Ramos (cell line): ENCODE measurements at regions not wholly inside any gene's neighbourhood (a gene's known extent, or its start where the extent isn't known, plus 50 kb on each side); places are given as distances from the start of the nearest gene placed in this dataset.

Source experiments
- in situ Hi-C: fragments of 300-500 bp; cut with MboI; formaldehyde crosslinking; loops from one replicate; pipeline ENCODE4 v1.14.3; 2022; ENCODE audit warnings: low sequenced_read_pairs; ENCODE audit not compliant: unreplicated experiment

DNA sequence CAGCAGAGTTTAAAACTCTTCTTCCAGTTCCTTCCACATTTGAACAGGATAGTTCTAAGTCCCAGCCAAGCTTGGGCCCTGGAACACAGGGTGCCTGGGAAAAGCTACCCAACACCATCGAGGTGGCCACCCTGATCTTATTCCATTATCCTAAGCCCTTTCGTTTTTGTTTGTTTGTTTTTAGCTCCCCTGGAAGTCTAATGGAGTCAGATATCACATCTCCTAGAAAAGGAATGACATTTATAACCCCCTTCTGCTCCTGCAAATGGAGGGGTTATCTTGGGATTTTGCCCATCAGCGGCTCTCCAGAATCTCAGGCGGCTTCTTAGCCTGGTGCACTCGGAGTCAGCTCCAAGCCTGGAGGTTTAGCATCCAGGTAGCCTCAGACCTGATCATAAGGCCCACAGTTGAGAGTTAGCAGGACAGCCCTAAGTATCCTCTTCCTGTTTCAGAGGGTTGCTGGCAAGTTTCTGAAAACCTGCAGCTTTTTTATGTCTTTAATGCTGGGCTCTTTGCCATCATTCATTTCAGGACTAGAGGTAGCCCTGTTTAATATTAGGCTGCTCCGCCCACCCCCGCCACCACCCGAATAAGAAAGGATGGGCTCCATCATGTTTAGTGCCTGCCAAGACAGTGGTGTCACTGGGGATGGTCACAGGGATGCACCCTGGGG lies 230.0 kb upstream of the LNX1 start:
- in situ Hi-C loops = loop anchor here (25.0 kb wide), 1 partner anchor 634 kb away; no protein-coding TSS in a partner anchor

DNA sequence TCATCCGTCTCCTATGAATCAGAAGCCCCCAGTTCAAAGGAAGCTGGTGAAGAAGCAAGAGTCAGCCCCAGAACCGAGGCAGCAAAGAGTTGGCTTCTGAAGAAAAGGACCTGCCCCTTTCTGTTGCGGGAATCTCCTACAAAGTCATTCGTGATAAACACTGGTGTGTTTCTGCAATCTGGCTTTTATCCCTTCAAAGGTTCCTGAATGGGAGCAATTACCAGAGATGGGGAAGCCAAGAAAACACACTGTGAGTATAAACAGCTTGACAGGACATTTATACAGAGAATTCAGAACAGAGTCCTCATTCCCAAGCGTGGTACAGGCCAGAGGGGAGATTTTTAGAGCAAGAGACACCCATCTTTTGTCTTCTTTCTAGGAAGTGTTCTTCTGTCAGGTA lies 226.8 kb upstream of the LNX1 start:
- in situ Hi-C loops = loop anchor here (25.0 kb wide), 1 partner anchor 631 kb away; no protein-coding TSS in a partner anchor

DNA sequence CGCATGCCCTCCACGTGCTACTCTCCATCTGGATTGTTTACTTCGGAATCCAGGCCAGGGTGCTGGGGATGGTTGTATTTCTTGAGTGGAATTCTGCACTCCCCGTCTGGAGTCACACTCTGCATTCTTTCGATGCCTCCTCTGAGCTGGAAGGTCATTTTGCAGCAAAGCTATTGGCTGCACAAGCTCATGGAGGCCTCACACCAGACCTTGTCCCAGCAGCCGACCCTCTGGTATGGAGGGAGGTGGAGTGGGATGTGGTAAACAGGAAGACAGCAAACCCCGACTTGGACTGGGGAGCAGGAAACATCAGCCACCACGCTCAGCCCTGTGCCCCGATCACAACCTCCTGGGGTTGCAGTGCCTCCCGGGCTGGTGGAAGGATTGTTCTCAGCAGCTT lies 225.3 kb upstream of the LNX1 start:
- in situ Hi-C loops = loop anchor here (25.0 kb wide), 1 partner anchor 629 kb away; no protein-coding TSS in a partner anchor

DNA sequence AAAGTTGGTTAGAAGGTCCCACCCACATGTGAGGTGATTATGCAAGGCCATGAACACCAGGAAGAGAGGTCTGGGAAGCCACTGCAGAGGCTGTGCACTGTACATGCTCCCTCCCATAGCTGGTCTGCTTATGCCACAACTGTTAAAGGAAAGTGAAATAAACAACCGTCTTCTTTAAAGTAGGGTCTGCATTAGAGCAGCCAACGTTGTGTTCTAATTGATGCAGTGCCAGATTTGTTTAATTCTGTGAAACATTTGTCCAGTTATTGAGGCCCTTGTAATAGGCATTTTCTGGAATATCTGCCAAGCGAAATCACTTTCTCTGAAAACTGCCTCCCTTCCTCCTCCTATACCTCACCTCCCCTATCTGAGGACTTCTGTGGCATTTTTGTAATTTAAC lies 224.0 kb upstream of the LNX1 start:
- in situ Hi-C loops = loop anchor here (25.0 kb wide), 1 partner anchor 628 kb away; no protein-coding TSS in a partner anchor

DNA sequence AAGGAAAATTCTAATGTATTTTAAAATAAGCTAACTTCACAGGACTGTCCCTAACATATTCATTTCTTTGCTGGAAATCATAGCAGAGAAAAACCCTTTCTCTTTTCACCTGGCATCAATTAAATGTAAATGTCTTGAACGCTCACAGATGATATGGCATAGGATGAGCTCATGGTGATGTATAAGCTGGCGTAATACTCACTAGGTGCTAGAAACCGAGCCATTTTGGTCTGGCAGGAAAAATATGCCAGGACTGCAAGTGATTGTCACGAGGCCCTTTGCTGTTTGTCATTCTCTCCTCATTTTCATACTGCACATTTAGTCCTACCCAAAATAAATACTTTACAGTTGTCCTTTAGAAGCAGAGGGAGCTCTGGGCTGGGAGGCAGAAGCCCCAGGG lies 222.7 kb upstream of the LNX1 start:
- in situ Hi-C loops = loop anchor here (25.0 kb wide), 1 partner anchor 627 kb away; no protein-coding TSS in a partner anchor

DNA sequence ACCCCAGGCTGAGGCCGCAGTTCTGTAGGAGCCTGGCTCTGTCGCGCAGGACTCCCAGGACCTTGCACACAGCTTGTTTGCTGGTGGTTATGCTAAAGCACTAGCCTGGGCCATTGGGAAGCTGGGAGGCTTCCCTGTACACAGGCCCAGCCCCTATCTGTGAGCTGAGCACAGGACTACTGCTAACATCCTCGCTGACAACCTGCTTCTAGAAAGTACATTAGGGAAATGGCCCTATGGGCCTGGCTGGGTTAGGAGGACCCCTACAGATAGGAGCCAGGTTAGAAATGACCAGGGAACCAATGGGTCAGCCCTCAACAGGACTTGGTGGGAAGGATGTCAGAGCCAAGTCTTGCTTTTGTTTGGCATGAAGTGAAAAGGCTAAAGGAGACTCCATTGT lies 219.4 kb upstream of the LNX1 start:
- in situ Hi-C loops = loop anchor here (25.0 kb wide), 1 partner anchor 623 kb away; no protein-coding TSS in a partner anchor

DNA sequence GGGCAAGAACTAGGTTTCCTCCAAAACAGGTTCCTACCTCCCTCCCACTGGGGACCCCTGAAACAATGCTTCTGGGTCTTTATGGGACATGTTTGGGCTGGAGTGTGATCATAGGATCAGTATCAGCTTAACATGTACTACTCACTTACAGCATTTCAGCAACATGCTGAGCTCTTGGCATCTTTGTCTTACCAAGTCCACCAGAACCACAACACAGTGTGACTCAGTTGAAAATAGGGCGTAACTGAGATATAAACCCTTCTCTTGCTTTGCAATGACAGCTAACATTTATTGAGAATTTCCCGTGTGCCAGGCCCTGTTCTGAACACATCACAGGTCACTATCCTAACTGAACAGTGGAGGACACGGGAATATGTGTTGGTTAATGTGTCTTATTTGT lies 218.5 kb upstream of the LNX1 start:
- in situ Hi-C loops = loop anchor here (10.0 to 25.0 kb wide), 2 partner anchors 105 to 623 kb away; no protein-coding TSS in a partner anchor

DNA sequence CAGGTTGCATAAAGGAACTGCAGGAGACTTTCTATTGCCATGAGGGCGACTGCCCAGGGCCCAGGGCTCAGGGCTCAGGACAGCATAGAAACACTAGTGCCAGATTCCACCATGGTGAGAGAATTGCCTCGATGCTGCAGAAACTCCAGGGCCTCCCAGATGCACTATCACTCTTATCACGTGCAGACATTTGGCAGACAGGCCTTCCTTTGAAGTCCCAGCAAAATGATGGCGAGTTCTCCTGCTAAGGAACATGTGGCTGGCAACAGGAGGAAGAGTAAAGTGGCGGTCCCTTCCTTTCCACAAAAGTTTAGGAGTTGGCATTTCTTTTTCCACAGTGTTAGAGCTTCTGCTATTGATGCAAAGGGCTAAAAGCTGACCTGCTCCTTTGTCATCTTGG lies 214.0 kb upstream of the LNX1 start:
- in situ Hi-C loops = loop anchor here (10.0 to 25.0 kb wide), 2 partner anchors 100 to 618 kb away; no protein-coding TSS in a partner anchor

DNA sequence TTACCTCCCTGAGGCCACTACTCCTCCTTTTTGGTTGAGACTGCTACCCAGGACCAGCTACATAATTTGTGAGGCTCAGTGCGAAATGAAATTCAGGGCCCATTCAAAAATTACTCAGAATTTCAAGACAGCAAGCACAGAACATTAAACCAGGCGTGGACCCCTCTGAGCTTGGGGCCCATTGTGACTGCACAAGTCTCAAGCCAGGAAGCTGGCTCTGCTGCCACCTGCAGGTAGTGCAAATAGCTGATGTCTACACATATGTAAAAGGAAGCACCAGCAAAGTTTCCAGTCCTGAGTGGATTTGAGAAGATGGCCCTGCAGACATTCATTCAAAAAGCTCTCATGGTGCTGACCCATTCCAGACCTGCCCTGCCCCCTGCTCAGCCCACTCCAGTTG lies 213.4 kb upstream of the LNX1 start:
- in situ Hi-C loops = loop anchor here (10.0 to 25.0 kb wide), 2 partner anchors 100 to 617 kb away; no protein-coding TSS in a partner anchor

DNA sequence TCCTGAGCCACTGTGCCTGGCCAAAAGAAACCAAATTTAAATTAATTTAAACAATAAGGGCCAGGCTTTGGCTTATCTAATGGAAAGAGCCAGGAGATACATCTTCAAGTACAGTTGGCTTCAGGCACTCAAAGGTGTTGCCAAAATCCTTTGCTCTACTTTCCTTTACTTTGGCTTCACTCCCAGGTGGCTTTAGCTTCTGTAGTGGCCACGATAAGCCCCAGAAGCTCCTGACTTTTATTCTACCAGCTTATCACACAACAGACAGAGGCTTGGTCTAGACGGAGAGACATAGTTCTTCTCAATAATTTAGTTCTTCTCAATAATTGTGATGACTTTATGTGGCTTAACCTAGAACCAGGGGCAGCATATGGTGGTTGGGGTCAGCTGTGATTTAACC lies 211.2 kb upstream of the LNX1 start:
- in situ Hi-C loops = loop anchor here (10.0 to 25.0 kb wide), 2 partner anchors 98 to 615 kb away; no protein-coding TSS in a partner anchor

DNA sequence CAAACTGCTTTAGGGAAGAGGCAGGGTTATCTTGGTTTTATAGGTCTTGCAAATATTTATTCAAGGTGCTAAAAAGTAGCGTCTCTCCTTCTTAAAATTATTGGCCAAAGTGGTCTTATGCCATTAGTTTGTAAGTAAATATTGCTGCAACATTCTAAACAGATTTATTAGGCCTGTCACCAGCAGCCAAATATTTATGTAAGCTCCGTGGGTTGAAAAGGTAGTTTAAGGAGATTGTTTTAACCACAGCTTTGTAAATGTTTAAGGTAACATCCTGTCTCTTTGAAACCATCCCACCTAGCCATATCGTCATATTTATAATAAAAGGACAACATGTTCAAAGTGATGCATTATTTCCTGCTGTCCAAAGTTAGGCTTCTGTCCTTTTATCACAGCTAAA lies 210.1 kb upstream of the LNX1 start:
- in situ Hi-C loops = loop anchor here (10.0 to 25.0 kb wide), 2 partner anchors 97 to 614 kb away; no protein-coding TSS in a partner anchor

DNA sequence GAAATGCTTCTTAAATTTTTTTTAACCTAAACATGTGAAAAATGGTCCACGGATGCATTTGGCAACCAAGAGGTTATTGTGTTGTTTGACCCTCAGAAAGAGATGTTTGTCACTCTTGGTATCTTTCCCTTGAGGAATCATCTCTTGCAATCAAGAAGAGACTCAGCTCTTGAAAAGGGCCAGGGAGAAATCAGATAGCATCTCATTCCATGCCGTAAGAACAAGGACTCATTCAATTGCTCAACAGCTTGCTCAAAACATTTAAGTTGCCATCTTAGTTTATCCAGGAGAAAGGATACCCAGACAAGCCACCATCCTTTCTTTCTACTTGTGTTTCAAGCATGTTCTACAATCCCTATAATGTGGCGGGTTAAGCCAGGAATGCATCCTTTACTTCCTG lies 209.5 kb upstream of the LNX1 start:
- in situ Hi-C loops = loop anchor here (10.0 to 25.0 kb wide), 2 partner anchors 96 to 613 kb away; no protein-coding TSS in a partner anchor

DNA sequence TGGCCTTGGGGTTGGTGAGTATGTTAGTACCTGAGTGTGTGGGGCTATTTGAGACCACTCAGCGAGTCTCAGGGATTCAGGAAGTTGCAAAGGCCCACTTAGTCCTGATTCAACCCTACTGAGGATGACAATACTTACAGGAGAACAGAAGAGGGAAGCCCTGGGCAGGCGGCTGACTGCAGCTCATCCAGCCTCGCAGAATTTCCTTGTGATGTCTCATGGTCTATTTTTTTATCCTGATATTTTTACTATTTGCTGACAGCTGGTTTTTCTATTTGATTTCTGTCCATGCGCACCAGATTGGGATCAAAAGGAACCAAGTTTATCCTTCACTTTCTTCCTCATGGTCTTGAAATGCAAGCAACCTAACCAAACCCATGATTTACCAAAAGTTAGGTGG lies 201.8 kb upstream of the LNX1 start:
- in situ Hi-C loops = no loop called here

DNA sequence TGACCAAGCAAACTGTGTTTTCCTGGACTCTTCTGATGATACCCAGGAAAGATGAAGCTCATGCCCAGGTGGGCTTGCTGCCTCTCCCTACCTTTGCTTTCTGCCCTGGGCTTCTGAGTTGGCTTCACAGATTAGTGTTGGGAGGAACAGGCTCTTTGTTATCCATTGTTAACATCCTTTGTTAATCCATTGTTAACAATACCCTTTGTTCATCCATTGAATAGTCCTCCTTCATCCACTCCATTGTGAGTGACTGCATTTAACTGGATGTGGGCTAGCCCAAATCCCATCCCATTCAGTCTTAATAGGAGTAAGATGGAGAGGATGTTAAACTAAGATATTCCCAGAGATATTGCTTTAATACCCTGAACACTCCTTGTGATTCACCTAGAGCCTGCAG lies 199.0 kb upstream of the LNX1 start:
- in situ Hi-C loops = no loop called here

DNA sequence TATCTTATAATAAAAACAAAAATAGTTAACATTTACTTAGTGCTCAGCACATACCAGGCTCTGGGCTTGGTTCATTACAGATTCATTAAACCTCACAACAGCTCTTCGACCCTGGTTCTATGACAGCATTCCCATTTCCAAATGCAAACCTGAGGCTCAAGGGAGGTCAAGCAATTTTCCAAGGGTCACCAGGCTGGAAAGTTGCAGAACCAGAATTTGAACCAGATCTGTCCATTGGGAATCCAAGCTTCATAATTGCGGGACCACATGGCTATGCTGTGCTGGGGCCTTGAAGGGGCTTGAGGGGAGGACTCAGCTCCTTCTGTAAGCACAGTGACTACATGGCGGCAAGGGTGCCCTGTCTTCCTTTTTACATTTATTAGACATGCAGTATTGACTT lies 197.3 kb upstream of the LNX1 start:
- in situ Hi-C loops = no loop called here

DNA sequence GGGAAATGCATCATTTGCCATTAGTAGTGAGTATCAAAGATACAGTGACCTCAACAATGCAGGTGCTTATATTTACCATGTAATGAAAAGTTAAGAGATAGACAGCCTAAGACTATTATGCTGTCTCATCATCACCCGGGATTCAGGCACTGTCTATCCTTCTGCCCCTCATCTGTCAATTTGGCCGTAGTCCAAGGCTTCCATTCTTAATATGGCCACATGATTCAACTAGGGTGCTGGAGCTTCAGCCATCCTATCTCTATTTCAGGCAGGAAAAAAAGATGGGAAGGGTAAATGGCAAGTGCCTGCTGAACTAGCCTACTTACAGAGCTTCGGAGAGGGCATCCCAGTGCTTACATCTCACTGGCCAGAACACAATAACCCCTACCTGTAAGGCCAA lies 196.7 kb upstream of the LNX1 start:
- in situ Hi-C loops = no loop called here

DNA sequence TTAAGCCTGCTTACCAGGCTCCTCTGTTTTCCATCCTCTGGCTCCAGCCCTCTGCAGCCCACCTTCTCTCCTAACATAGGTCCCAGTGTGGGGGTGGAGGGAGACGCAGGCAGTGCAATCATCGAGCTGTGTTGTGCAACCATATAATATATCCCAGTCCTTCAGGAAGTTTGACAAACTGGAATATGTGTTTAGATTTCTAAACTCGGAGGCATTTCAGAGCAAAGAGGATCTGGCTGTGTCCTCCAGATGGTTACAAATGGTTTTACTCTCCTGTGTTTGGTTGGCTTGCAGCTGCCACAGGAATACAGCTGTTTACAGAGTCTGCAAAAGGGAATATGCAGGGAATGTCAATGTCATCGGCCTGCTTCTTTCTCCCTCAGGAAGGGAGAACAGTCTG lies 195.3 kb upstream of the LNX1 start:
- in situ Hi-C loops = no loop called here

DNA sequence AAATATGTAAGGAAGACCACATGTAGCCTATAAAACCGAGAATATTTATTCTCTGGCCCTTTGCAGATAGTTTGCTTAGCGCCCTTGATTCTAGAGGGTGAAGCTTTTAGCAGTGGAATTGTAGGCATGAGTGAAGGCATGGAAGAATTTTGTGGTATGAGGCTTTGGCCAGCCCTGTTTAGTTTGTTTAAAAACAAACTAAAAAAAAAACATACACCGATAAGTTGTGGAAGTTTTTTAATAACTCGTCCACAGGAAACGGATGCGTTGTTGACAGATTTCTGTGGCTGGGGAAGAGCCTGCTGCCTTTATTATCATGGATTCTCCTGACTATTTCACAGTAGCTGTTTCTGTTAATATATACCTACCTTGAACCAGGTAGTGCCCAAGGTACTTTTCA lies 194.7 kb upstream of the LNX1 start:
- in situ Hi-C loops = no loop called here

DNA sequence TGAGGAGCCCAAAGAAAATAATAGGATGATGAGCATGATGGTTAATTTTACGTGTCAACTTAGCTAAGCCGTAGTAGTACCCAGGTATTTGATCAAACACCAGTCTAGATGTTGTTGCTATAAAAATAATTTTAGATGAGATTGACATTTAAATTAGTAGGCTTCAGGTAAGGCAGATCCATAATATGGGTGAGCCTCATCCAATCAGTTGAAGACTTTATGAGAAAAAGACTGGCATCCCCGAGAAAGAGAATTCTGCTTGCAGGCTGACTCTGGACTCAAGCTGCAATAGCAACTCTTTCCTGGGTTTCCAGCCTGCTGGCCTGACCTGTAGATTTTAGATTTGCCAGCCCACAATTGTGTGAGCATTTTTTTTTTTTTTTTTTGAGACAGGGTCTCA lies 192.8 kb upstream of the LNX1 start:
- in situ Hi-C loops = no loop called here

DNA sequence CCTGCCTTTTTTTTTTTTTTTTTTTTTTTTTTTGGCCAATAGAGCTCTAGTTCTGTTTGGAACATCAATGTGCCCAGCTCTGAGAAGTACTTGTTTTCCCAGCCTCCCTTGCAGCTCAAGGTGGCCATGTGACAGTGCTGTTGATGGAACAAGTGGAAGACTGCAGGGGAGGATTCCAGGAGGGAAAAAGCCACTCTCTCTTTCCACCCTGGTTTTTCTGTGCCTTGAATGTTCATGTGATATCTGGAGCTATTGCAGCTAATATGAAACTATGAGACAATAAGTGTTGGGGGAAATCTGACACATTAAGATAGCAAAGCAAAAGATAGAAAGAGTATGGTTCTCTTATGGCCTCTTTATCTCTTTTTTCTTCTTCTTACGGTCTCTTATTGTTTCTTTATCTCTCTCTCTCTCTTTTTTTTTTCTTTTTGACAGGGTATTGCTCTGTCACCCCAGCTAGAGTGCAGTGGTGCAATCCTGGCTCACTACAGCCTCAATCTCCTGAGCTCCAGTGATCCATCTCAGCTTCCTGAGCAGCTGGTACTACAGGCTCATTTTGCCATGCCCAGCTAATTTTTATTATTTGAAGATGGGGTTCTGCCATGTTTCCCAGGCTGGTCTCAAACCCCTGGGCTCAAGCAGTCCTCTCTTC lies 192.0 kb upstream of the LNX1 start:
- in situ Hi-C loops = no loop called here

DNA sequence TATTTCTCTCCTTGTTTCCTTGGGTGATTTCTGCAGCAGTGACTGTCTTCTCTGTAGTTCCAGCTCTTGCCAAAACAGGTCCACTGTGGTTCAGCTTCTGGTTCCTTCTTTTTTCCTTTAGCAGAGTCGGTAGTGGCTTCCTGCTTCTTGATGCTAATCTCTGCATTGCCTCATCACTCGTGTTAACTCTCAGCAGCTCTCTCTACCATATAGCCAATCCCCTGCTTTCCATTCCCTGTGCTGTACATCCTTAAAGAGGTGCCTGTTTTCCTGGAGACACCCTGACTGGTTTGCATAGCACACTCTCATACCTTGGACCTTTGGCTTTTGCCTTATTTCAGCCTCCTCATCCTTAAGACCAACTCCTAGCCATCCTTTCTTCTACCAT lies 191.2 kb upstream of the LNX1 start:
- in situ Hi-C loops = no loop called here
